Retina (tissue), 1 donor: ENCODE measurements at regions not wholly inside any gene's neighbourhood (a gene's known extent, or its start where the extent isn't known, plus 50 kb on each side); places are given as distances from the start of the nearest gene placed in this dataset.
A peak's percentile ranks its signal among the peaks of the same experiment; 100 is the strongest.
"Not testable (repeated sequence)": the region's sequence is repeated elsewhere in the genome, so short reads cannot be mapped to it uniquely, and the experiment has no call there.

Source experiments
- DNase-seq: peaks from one replicate; pipeline ENCODE4 v3.0.0-alpha.2; 2016

DNA sequence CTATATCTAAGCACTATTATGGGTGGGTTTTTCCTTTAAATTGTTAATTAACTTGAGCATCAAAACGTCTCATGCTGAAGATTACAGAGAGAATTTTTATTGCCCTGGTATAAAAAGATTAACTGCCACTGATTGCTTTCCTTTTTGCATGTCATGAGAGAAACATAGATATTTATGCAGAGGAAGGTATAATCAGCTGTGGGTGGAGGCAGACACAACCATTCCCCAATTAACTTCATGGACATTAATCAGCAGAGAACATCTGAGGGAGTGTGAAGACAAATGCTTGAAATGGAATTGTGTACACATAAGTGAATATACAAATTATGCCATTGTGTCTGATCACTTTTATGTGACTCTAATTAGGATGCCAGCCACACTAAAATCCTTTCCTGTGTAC lies 115.2 kb upstream of the CPHXL start:
- no peak for DNase-seq

GRCh38 chr16:75847172-75847571 lies 120.9 kb upstream of the CPHXL start:
- DNase-seq: no peak

DNA sequence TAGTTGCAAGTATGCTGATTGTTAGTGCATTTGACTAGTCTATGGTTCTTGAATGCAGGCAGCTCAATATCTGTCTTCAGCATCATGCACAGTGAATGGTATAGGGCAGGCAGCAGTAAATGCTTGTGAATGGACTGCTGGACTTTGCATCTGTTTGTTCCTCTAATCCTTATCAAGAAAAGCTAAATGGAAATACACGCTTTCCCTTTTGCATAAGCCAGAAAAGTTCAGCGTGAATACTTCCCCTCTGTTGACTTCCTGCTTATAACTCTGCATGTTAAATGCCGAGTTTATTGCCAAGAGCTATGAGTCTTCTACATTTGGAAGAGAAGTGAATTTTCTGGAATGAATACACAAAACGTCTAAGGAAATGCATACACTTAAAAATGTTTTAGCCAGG lies 127.9 kb upstream of the CPHXL start:
- DNase-seq: no peak

- peak; percentile 87 for DNase-seq
Observed at GRCh38 chr16:75860326-75861053, 134.2 kb upstream of the CPHXL start.

DNA sequence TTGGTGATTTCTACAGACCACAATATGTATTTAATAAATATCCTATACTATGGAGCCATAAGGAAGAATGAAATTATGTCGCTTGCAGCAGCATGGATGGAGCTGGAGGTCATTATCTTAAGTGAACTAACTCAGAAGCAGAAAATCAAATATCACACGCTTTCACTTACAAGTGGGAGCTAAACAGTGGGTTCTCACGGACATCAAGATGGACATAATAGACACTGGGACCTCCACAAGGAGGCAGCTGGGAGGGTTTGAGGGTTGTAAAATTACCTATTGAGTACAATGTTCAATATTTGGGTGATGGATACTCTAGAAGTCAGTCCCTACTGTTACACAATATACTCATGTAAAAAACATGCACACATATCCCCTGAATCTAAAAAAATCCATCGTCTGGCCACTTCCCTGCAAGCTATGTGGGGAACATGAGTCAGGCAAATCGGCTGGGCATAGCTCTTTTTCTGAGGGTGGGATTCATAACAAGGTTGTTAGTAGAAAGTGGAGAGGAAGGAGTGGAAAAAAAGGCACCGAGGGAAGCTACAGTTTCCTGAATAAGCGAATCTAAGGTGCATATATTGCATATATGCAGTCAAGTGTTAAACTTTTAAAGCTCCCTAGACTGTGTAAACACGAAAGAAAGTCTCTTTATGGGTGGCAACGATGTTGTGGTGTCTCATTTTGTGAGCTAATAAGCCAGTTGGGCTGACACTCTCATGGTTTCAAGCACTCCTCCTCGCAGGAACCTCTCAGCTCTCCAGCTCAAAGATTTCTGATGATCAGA lies 135.2 kb upstream of the CPHXL start:
- DNase-seq: peak; percentile 28

GRCh38 chr16:75862098-75862386 lies 135.8 kb upstream of the CPHXL start:
- no peak for DNase-seq

GRCh38 chr16:75864243-75864642 lies 138.0 kb upstream of the CPHXL start:
- DNase-seq: no peak

- no peak for DNase-seq
Observed at GRCh38 chr16:75865736-75866135, 139.4 kb upstream of the CPHXL start.

DNA sequence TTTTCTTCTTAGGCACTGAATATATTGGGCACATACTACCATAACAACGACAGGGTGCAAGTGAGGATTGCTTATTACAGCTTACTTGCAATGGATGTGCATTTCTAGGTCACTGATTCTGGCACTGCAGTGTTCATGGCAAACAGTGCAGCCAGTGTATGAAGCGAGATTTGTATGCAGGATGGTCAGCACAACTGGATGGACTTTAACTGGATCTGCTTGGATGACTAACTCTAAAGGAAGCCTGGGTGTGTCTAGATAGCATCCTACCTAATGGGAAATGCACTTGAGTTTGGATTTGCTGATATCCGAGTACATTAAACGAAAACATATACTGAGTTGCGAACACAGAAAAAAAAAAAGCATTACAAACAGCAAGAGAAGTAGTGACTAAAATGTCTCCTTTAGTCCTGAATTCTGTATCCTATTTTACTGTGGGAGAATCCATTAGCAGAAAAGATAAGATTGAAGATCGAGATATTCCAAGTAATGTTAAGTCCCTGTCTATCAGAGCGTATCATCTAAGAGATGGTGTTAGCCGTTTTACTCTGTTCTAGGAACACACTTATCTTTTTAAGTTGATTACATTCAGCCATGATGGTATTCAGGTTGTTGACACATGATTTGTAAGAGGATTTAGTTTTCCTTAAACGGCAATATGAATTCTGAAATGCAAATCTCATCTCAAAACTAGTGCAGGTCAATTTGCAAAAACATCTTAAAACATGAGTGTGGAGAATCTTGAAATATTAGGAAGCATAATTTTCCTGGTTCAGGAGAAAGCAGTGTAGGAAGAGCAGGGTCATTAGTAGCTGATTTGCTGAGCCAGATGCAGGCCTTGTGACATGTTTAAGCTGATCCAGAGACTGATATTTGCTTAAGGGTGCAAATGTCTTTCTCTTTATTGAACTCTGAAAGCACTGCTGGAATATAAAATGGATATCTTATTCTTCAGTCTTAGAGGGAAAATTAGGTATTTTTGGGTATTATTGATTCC lies 142.6 kb upstream of the CPHXL start:
- peak; percentile 16 for DNase-seq

DNA sequence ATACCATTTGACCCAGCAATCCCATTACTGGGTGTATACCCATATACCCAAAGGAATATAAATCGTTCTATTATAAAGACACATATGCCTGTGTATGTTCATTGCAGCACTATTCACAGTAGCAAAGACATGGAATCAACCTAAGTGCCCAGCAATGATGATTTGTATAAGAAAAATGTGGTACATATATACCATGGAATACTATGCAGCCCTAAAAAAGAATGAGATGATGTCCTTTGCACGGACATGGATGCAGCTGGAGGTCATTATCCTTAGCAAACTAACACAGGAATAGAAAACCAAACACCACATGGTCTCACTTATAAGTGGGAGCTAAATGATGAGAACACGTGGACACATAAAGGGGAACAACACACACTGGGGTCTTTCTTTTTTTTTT lies 155.0 kb upstream of the CPHXL start:
- not testable (repeated sequence) for DNase-seq

- DNase-seq: no peak
Observed at GRCh38 chr16:75899163-75899562, 172.9 kb upstream of the CPHXL start.

GRCh38 chr16:75908331-75909117 lies 182.2 kb upstream of the CPHXL start:
- DNase-seq: peak; percentile 11

DNA sequence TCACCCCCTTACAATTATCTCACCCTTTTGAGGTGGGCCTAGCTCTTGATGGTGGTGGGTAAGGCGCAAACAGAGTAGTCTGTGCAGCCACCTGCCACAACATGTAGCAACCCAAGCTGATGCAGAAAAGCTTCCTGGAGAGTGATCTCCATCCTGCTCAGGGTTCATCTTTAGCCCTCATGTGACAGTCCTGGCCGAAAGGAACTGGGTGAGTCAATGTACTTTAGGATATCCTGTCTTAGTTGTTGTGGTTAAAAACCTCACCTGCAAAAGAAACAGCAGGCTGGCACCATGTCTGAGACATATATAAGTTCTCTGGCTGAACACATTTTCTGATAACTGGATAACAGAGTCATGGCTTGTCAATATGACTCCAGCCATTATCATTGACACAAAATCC lies 183.5 kb upstream of the CPHXL start:
- DNase-seq: no peak

- no peak for DNase-seq
Observed at GRCh38 chr16:75911896-75912295, 185.6 kb upstream of the CPHXL start.

DNA sequence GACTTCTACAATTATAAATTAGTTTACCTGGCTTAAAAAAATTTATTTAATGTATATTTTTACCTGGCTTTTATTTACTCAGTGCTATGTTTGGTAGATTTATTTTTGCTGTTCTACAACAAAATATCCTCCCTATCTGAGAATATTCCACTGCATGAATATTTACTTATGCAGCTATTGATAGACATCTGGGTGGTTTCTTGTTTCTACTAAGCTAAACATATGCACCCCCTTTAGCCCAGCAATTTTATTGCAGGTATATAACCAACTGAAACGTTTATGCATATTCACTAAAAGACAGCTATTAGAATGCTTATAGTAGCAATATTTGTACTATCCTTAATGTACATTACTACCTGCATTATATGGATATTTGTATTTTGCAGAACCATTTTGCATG lies 187.7 kb upstream of the CPHXL start:
- DNase-seq: no peak

DNA sequence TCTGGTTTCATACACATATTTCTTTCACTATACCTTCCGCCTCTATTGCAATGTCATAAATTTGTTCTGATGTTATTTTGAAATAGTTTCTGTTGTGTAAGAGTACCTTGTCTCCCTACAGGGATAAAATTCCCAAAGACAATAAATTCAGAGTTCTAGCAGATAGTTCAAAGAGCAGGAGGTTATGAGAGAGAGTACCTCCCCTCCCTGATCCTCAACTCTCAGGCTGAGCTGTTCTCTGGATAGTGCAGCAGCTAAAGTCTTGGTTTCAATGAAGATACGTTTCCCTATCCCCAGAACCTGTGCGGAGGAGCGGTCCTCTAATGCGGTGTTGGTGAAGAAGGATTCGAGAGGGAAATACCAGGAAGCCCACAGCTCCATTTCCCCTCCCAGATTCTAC lies 190.2 kb upstream of the CPHXL start:
- DNase-seq: no peak

DNA sequence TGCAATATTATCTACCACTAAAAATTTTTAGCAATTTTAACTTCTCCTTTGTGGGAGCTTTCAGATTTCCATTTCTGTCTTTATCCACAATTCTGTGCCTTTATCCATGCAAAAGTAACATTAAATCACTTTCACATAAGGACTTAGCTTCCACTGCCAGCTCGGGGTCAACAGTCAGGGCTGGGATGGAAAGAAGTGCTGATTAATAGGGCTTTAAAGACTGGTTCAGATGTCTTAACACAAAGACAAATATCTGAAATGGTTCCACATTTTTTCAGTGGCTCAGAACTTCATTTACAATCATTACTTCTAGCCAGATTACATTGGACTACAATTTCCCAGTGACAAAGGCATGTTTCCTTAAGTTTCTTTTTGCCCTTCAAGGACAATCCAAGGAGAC lies 191.8 kb upstream of the CPHXL start:
- no peak for DNase-seq

- DNase-seq: no peak
Observed at GRCh38 chr16:75919664-75920063, 193.4 kb upstream of the CPHXL start.

DNA sequence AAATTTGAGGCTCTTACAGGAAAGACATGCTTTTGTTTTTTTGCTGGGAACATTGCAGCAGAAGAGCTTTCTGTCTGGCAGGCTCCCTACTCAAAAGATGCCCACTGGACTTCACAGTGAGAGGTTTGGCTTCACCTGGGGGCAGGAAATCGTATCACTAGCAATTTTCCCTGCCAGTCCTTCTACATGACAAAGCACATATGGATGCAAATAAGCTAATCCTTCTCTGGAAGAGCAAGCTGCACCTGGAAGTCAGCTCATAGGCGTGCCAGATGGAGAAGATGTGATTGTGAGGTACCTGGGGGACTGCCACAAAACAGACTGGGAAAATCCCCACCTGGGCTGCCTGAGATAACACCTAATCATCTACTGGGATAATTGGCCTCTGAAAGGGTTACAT lies 195.0 kb upstream of the CPHXL start:
- DNase-seq: no peak

- no peak for DNase-seq
Observed at GRCh38 chr16:75922250-75922649, 196.0 kb upstream of the CPHXL start.

DNA sequence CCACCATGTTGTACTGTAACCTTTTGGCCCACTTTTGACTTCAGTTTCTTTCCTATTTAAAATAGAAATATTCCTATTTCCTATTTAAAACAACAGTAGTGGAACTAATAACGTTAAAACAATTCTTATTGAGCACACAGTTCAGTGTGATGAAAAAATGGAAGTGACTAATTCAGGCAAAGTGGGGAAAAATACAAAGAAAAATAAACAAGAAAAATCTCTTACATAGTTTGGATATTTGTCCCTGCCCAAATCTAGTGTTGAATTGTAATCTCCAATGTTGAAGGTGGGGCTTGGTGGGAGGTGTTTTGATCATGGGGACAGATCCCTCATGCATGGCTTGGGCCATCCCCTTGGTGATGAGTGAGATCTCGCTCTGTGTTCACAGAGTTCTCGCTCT lies 198.1 kb upstream of the CPHXL start:
- DNase-seq: no peak

- DNase-seq: no peak
Observed at GRCh38 chr16:75927810-75928209, 201.5 kb upstream of the CPHXL start.

- no peak for DNase-seq
Observed at GRCh38 chr16:75928295-75928694, 202.0 kb upstream of the CPHXL start.
